Panc1 (cell line): ENCODE measurements at regions not wholly inside any gene's neighbourhood (a gene's known extent, or its start where the extent isn't known, plus 50 kb on each side); places are given as distances from the start of the nearest gene placed in this dataset.

Source experiments
- ATAC-seq: fragments of 200-7000 bp; cut with Tn5 transposase; 2 replicates; pipeline ENCODE4 v1.9.1; 2020; ENCODE audit warnings: mild to moderate bottlenecking, moderate library complexity
- BruUV-seq: library from RNA; stranded (reverse); fragments of 400-500 nt; replicated peaks from 2 replicates; lab custom pipeline; 2021; lab: Mats Ljungman, UMichigan
- CTCF ChIA-PET: fragments of 300-600 bp; sonication (Branson Sonifier 250); formaldehyde crosslinking; loops from one replicate; lab custom pipeline; 2022; ENCODE audit warnings: antibody characterized with exemption; lab: Charles Lee
- POLR2A ChIA-PET: fragments of 300-600 bp; sonication (Branson Sonifier 250); formaldehyde crosslinking; loops from one replicate; lab custom pipeline; 2022; ENCODE audit warnings: antibody characterized with exemption; lab: Charles Lee
- DNase-seq: peaks from one replicate; pipeline ENCODE4 v3.0.0-alpha.2; 2010; ENCODE audit warnings: low read depth, low spot score
- H3K27ac ChIP-seq: 2 replicates; pipeline ENCODE4 v1.5.1; 2011; ENCODE audit warnings: mild to moderate bottlenecking, low read length, inconsistent platforms
- H3K27me3 ChIP-seq: fragments of 200-500 bp; sonication (Bioruptor generic); 2 replicates; pipeline ENCODE4 v1.6.0; 2014; ENCODE audit warnings: low read length, inconsistent platforms; ENCODE audit not compliant: control insufficient read depth, insufficient read depth
- H3K36me3 ChIP-seq: fragments of 200-500 bp; sonication (Bioruptor generic); 2 replicates; pipeline ENCODE4 v1.5.1; 2014; ENCODE audit warnings: inconsistent platforms, mild to moderate bottlenecking, low read length, moderate library complexity; ENCODE audit not compliant: control insufficient read depth, insufficient read depth
- H3K4me1 ChIP-seq: 2 replicates; pipeline ENCODE4 v1.5.1; 2011; ENCODE audit warnings: inconsistent platforms, mild to moderate bottlenecking, low read length, moderate library complexity; ENCODE audit not compliant: control insufficient read depth, insufficient read depth
- H3K4me3 ChIP-seq, 2 experiments: 2 replicates each; pipeline ENCODE4 v1.5.1; 2011 to 2012; ENCODE audit warnings: low read depth in 2 of 2, low read length in 2 of 2, mild to moderate bottlenecking in 2 of 2, inconsistent platforms in 1 of 2, moderate library complexity in 1 of 2
- H3K9me3 ChIP-seq: fragments of 200-500 bp; sonication (Bioruptor generic); 2 replicates; pipeline ENCODE4 v1.5.1; 2014; ENCODE audit warnings: low read depth, mild to moderate bottlenecking, inconsistent platforms, low read length, moderate library complexity; ENCODE audit not compliant: control insufficient read depth, insufficient read depth
- POLR2AphosphoS5 ChIP-seq: IDR thresholded peaks from 2 replicates; pipeline ENCODE4 v1.6.1; 2012; ENCODE audit warnings: mild to moderate bottlenecking, low read depth, low read length, moderate library complexity
- REST ChIP-seq, 2 experiments: IDR thresholded peaks; 2 replicates each; pipeline ENCODE4 v1.6.1; 2011 to 2012; ENCODE audit warnings: low read depth in 2 of 2, control low read depth in 1 of 2, low read length in 1 of 2, mild to moderate bottlenecking in 1 of 2, moderate library complexity in 1 of 2; ENCODE audit not compliant: insufficient read depth in 1 of 2
- SIN3A ChIP-seq: IDR thresholded peaks from 2 replicates; pipeline ENCODE4 v1.6.1; 2012; ENCODE audit warnings: low read depth, mild to moderate bottlenecking, low read length, moderate library complexity, borderline replicate concordance; ENCODE audit not compliant: insufficient read depth
- TCF7L2 ChIP-seq: IDR thresholded peaks from 2 replicates; pipeline ENCODE4 v1.6.1; 2011; ENCODE audit warnings: mild to moderate bottlenecking, low read depth, low read length, inconsistent platforms
- in situ Hi-C: cut with HindIII; loops from 2 replicates; pipeline ENCODE4 v1.10.0; 2016; ENCODE audit warnings: low sequenced_read_pairs, low pct_unique_long_range_greater_than_20kb
- intact Hi-C: fragments of 100-400 bp; cut with micrococcal nuclease; formaldehyde crosslinking; loops from one replicate; pipeline ENCODE4 v1.10.0; 2022; ENCODE audit not compliant: unreplicated experiment
- TF ChIP-seq, protein P1 (sequence below): fragments of 450-650 bp; IDR thresholded peaks from 2 replicates; pipeline ENCODE4 v1.5.1; 2017; ENCODE audit warnings: mild to moderate bottlenecking

- CTCF ChIA-PET: no interaction called here
- Histone ChIP-seq H3K27ac (no peak overlapping the region), H3K27me3 (no peaks in the 10 kb centered on the region; the same call in 1 of the 2 replicates), H3K9me3 (no peaks in the 10 kb centered on the region), H3K36me3 (no peaks in the 10 kb centered on the region), H3K4me1 (no peaks in the 10 kb centered on the region), H3K4me3 (no peak overlapping the region)
- TF ChIP-seq, protein P1, sequence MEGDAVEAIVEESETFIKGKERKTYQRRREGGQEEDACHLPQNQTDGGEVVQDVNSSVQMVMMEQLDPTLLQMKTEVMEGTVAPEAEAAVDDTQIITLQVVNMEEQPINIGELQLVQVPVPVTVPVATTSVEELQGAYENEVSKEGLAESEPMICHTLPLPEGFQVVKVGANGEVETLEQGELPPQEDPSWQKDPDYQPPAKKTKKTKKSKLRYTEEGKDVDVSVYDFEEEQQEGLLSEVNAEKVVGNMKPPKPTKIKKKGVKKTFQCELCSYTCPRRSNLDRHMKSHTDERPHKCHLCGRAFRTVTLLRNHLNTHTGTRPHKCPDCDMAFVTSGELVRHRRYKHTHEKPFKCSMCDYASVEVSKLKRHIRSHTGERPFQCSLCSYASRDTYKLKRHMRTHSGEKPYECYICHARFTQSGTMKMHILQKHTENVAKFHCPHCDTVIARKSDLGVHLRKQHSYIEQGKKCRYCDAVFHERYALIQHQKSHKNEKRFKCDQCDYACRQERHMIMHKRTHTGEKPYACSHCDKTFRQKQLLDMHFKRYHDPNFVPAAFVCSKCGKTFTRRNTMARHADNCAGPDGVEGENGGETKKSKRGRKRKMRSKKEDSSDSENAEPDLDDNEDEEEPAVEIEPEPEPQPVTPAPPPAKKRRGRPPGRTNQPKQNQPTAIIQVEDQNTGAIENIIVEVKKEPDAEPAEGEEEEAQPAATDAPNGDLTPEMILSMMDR: no peak
- TF ChIP-seq POLR2AphosphoS5 (no peak), TCF7L2 (no peak), SIN3A (no peak), REST (IDR thresholded peaks at IDR 0.05; ENCODE audit: insufficient read depth in 1 of 2, low read depth in 2 of 2, low read length in 1 of 2) (no peak)
- POLR2A ChIA-PET: no interaction called here
- in situ Hi-C loops (no loop called here), intact Hi-C loops (no loop called here)
- ATAC-seq (no peak), DNase-seq (no peak)
- no TSS peak for BruUV-seq
Observed at GRCh38 chr4:173940146-173940545, 343.3 kb downstream of the FBXO8 start.

DNA sequence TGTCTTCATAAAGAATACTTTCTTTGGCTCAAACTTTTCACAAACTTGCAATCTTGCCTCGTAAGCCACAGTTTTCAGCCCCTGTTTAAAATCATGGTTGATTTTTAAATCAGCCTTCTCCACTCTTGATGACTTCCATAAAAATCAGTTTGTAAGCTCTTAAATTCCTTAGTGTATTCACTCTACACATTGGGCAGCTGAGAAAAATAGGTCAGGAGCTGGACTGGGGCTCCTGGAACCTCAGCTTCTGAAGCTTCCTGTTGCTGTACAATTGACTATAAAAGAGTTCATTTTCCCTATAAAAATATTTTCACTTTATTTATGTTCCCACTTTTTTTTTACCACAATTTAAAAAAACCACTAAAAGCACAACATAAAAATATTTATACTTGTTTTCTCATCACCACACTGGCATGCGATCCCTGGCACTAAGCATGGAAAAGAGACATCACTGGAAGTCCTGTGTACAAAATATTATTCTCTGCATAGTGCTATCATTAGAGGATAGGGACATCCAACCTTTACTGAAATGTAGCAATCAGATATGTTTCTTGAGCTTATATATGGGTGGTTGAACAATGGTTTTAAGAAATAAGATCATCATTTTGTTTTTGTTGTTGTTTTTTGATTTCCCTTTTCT is 345.7 kb downstream of the FBXO8 start:
- intact Hi-C loops (no loop called here), in situ Hi-C loops (no loop called here)
- no peak overlapping the region for H3K27ac ChIP-seq
- no TSS peak for BruUV-seq
- CTCF ChIA-PET: no interaction called here
- no peaks in the 10 kb centered on the region for H3K4me1 ChIP-seq
- no peak overlapping the region for H3K4me3 ChIP-seq
- POLR2A ChIA-PET: no interaction called here
- ATAC-seq (no peak), DNase-seq (no peak)
- no peaks in the 10 kb centered on the region for H3K36me3 ChIP-seq
- H3K27me3 ChIP-seq: no peaks in the 10 kb centered on the region; the same call in 1 of the 2 replicates
- H3K9me3 ChIP-seq: no peaks in the 10 kb centered on the region
- TF ChIP-seq POLR2AphosphoS5: no peak
- no peak for TF ChIP-seq REST (IDR thresholded peaks at IDR 0.05; ENCODE audit: insufficient read depth in 1 of 2, low read depth in 2 of 2, low read length in 1 of 2)
- TF ChIP-seq TCF7L2: no peak
- TF ChIP-seq, protein P1: no peak
- TF ChIP-seq SIN3A: no peak
